Loucy (cell line): ENCODE measurements at regions not wholly inside any gene's neighbourhood (a gene's known extent, or its start where the extent isn't known, plus 50 kb on each side); places are given as distances from the start of the nearest gene placed in this dataset.

ENCODE experiments used
- EZH2phosphoT487 ChIP-seq: fragments of 200-600 bp; IDR thresholded peaks from 2 replicates; pipeline ENCODE4 v1.6.1; 2018; ENCODE audit warnings: antibody characterized with exemption, mild to moderate bottlenecking, moderate library complexity, borderline replicate concordance
- TF ChIP-seq, protein P1 (sequence below): fragments of 200-600 bp; sonication (generic); conservative IDR thresholded peaks from 2 replicates; pipeline ENCODE4 v1.5.1; 2014; ENCODE audit warnings: mild to moderate bottlenecking, antibody characterized with exemption, low read length

DNA sequence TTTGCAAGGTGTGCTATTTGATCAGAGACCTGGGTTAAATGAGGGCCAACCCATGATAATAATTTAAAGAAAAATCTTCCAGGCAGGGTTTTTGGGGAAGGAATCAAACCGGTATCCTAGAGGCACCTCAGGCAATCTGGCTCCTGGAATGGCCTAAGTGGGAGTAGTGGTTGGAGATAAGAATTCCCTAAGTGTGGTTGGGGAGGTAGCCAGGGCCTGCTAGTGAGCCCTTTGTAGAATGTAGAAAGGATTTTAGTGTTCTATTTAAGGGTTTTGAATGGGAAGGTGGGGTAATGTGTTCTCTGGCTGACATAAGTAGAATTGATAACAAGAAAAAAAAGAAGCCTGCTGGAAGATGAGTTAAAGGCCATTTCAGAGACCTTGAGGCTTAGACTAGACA is 422.2 kb downstream of the XIRP2 start:
- TF ChIP-seq, protein P1, sequence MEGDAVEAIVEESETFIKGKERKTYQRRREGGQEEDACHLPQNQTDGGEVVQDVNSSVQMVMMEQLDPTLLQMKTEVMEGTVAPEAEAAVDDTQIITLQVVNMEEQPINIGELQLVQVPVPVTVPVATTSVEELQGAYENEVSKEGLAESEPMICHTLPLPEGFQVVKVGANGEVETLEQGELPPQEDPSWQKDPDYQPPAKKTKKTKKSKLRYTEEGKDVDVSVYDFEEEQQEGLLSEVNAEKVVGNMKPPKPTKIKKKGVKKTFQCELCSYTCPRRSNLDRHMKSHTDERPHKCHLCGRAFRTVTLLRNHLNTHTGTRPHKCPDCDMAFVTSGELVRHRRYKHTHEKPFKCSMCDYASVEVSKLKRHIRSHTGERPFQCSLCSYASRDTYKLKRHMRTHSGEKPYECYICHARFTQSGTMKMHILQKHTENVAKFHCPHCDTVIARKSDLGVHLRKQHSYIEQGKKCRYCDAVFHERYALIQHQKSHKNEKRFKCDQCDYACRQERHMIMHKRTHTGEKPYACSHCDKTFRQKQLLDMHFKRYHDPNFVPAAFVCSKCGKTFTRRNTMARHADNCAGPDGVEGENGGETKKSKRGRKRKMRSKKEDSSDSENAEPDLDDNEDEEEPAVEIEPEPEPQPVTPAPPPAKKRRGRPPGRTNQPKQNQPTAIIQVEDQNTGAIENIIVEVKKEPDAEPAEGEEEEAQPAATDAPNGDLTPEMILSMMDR = no peak
- TF ChIP-seq EZH2phosphoT487 = no peak
